Psoas muscle (tissue), 7 donors: ENCODE measurements at regions not wholly inside any gene's neighbourhood (a gene's known extent, or its start where the extent isn't known, plus 50 kb on each side); places are given as distances from the start of the nearest gene placed in this dataset.

Source experiments
- ATAC-seq, 4 donors: fragments of 200-7000 bp; cut with Tn5 transposase; one replicate each; pipeline ENCODE4 v1.9.1; 2020; ENCODE audit warnings: moderate library complexity in 3 of 4, mild to moderate bottlenecking in 2 of 4
- DNase-seq, 2 donors: peaks; one replicate each; pipeline ENCODE4 v3.0.0-alpha.2; 2020
- H3K27ac ChIP-seq: fragments of 200-600 bp; one replicate; pipeline ENCODE4 v1.8.0; 2022
- H3K27me3 ChIP-seq, 3 donors: fragments of 200-600 bp in 1 of 3; one replicate each; pipeline versions ENCODE4 v1.6.1 to v1.8.0; 2013 to 2022; ENCODE audit warnings: low read length in 2 of 3, mild to moderate bottlenecking in 2 of 3, moderate library complexity in 1 of 3; ENCODE audit not compliant: insufficient read depth in 3 of 3
- H3K36me3 ChIP-seq, 2 donors: fragments of 200-600 bp in 1 of 2; one replicate each; pipeline versions ENCODE4 v1.6.1 to v1.8.0; 2013 to 2022; ENCODE audit warnings: low read depth in 1 of 2, mild to moderate bottlenecking in 1 of 2, moderate library complexity in 1 of 2; ENCODE audit not compliant: insufficient read depth in 1 of 2
- H3K4me1 ChIP-seq: fragments of 200-600 bp; one replicate; pipeline ENCODE4 v1.8.0; 2022
- H3K4me3 ChIP-seq: fragments of 200-600 bp; one replicate; pipeline ENCODE4 v1.8.0; 2022; ENCODE audit warnings: mild to moderate bottlenecking
- H3K9me3 ChIP-seq: fragments of 200-600 bp; one replicate; pipeline ENCODE4 v1.8.0; 2022
- CTCF ChIP-seq: fragments of 200-600 bp; IDR thresholded peaks from one replicate; pipeline ENCODE4 v1.8.0; 2022; ENCODE audit warnings: antibody characterized with exemption
- WGBS, 3 donors: extraction: QIAGEN DNeasy Blood & Tissue Kit; methylation state at CpG; one replicate each; pipeline versions ENCODE4 v1.1.6 to v1.1.7; 2013; 5-methylcytosine and 5-hydroxymethylcytosine counted together
- intact Hi-C, 2 donors: fragments of 100-400 bp; cut with DNase I; formaldehyde crosslinking; loops; one replicate each; pipeline versions ENCODE4 v1.11.0 to v1.14.2; 2022
- donor health status: healthy with polysubstance abuse.
- donor health status: DM: no; HTN: no; CAD: no; lungs with moderate emphysema.
- donor health status: Bipolar disorder and iron deficiency.
- donor health status: healthy.
- donor health status: DM: yes; HTN: yes; CAD: no.
- donor health status: DM: no; HTN: no; CAD: no.
- donor health status: DM: yes; HTN: yes; CAD: no.

- H3K4me1 ChIP-seq: no peaks in the 10 kb centered on the region
- H3K9me3 ChIP-seq: no peaks in the 10 kb centered on the region
- intact Hi-C loops: loop anchor here in 1 of 2 donors (10.0 kb wide), 1 partner anchor 323 kb away; no protein-coding TSS in a partner anchor
- no peak overlapping the region for H3K4me3 ChIP-seq
- H3K27ac ChIP-seq: no peak overlapping the region
- no peak for ATAC-seq
- WGBS, 3 donors: 63 to 71% (median 70%) methylated on average over 3 of the region's 3 CpGs
- no peaks in the 10 kb centered on the region for H3K27me3 ChIP-seq
- DNase-seq: no peak
- peak; percentile 41 for TF ChIP-seq CTCF
- H3K36me3 ChIP-seq: no peaks in the 10 kb centered on the region
Observed at GRCh38 chr12:18861287-18861858, 123.5 kb downstream of the CAPZA3 start.

GRCh38 chr12:18863769-18864500 is 126.0 kb downstream of the CAPZA3 start:
- intact Hi-C loops: loop anchor here in 1 of 2 donors (10.0 kb wide), 1 partner anchor 321 kb away; no protein-coding TSS in a partner anchor
- DNase-seq (no peak), ATAC-seq (no peak)
- H3K36me3 ChIP-seq: no peaks in the 10 kb centered on the region
- TF ChIP-seq CTCF: no peak
- H3K4me1 ChIP-seq: no peaks in the 10 kb centered on the region
- 65 to 73% (median 71%) methylated on average over 3 of the region's 3 CpGs for WGBS, 3 donors
- H3K4me3 ChIP-seq: no peak overlapping the region
- no peaks in the 10 kb centered on the region for H3K27me3 ChIP-seq
- no peaks in the 10 kb centered on the region for H3K9me3 ChIP-seq
- no peak overlapping the region for H3K27ac ChIP-seq

GRCh38 chr12:18864900-18865561 is 127.1 kb downstream of the CAPZA3 start:
- WGBS, 3 donors: 44 to 61% (median 52%) methylated on average over 5 of the region's 5 CpGs
- Histone ChIP-seq H3K9me3 (no peaks in the 10 kb centered on the region), H3K36me3 (no peaks in the 10 kb centered on the region), H3K4me3 (no peak overlapping the region), H3K27me3 (no peaks in the 10 kb centered on the region), H3K4me1 (no peaks in the 10 kb centered on the region), H3K27ac (no peak overlapping the region)
- ATAC-seq (no peak), DNase-seq (no peak)
- no peak for TF ChIP-seq CTCF
- intact Hi-C loops: loop anchor here in 1 of 2 donors (10.0 kb wide), 1 partner anchor 320 kb away; no protein-coding TSS in a partner anchor

- no peak overlapping the region for H3K4me3 ChIP-seq
- H3K4me1 ChIP-seq: no peaks in the 10 kb centered on the region
- H3K9me3 ChIP-seq: no peaks in the 10 kb centered on the region
- H3K27ac ChIP-seq: no peak overlapping the region
- intact Hi-C loops: loop anchor here in 1 of 2 donors (10.0 kb wide), 1 partner anchor 316 kb away; no protein-coding TSS in a partner anchor
- TF ChIP-seq CTCF: no peak
- H3K36me3 ChIP-seq: no peaks in the 10 kb centered on the region
- 47 to 58% (median 50%) methylated on average over 2 of the region's 2 CpGs for WGBS, 3 donors
- no peaks in the 10 kb centered on the region for H3K27me3 ChIP-seq
- no peak for DNase-seq
- ATAC-seq: no peak
Observed at GRCh38 chr12:18868717-18869116, 130.8 kb downstream of the CAPZA3 start.
